ENCODE measurements at regions not wholly inside any gene's neighbourhood (a gene's known extent, or its start where the extent isn't known, plus 50 kb on each side); places are given as distances from the start of the nearest gene placed in this dataset.

GRCh38 chr13:70473907-70474306, 365.7 kb upstream of the KLHL1 start:
- no peak for DNase-seq

- no peak for DNase-seq
These were observed 360.8 kb upstream of the KLHL1 start for GRCh38 chr13:70469077-70469476.

- DNase-seq: no peak
These were observed 349.2 kb upstream of the KLHL1 start for GRCh38 chr13:70457474-70457873.

- DNase-seq: no peak
These were observed 340.6 kb upstream of the KLHL1 start for GRCh38 chr13:70448820-70449219.

GRCh38 chr13:70432276-70432805, 324.1 kb upstream of the KLHL1 start:
- no peak for DNase-seq

- no peak for DNase-seq
These were observed 322.0 kb upstream of the KLHL1 start for GRCh38 chr13:70430256-70430655.

- no peak for DNase-seq
These were observed 316.7 kb upstream of the KLHL1 start for GRCh38 chr13:70424928-70425327.

GRCh38 chr13:70424428-70424827, 316.2 kb upstream of the KLHL1 start:
- DNase-seq: no peak

GRCh38 chr13:70415136-70415535, 306.9 kb upstream of the KLHL1 start:
- no peak for DNase-seq

- no peak for DNase-seq
These were observed 300.6 kb upstream of the KLHL1 start for GRCh38 chr13:70408865-70409264.

GRCh38 chr13:70407486-70407885, 299.2 kb upstream of the KLHL1 start:
- DNase-seq: no peak

- DNase-seq: no peak
These were observed 297.0 kb upstream of the KLHL1 start for GRCh38 chr13:70405266-70405665.

GRCh38 chr13:70394031-70394548, 285.8 kb upstream of the KLHL1 start:
- DNase-seq: no peak

GRCh38 chr13:70391678-70392077, 283.4 kb upstream of the KLHL1 start:
- DNase-seq: peak; percentile 47 to 63

- no peak for DNase-seq
These were observed 282.7 kb upstream of the KLHL1 start for GRCh38 chr13:70390968-70391367.

- no peak for DNase-seq
These were observed 281.8 kb upstream of the KLHL1 start for GRCh38 chr13:70390064-70390463.

GRCh38 chr13:70388935-70389334, 280.7 kb upstream of the KLHL1 start:
- DNase-seq: no peak

- DNase-seq: no peak
These were observed 278.7 kb upstream of the KLHL1 start for GRCh38 chr13:70386919-70387318.

GRCh38 chr13:70385852-70386251, 277.6 kb upstream of the KLHL1 start:
- no peak for DNase-seq

- DNase-seq: no peak
These were observed 275.9 kb upstream of the KLHL1 start for GRCh38 chr13:70384156-70384555.

- no peak for DNase-seq
These were observed 272.6 kb upstream of the KLHL1 start for GRCh38 chr13:70380809-70381208.

GRCh38 chr13:70375718-70376117, 267.5 kb upstream of the KLHL1 start:
- no peak for DNase-seq

GRCh38 chr13:70370924-70371323, 262.7 kb upstream of the KLHL1 start:
- DNase-seq: no peak

- DNase-seq: no peak
These were observed 258.5 kb upstream of the KLHL1 start for GRCh38 chr13:70366720-70367119.

- no peak for DNase-seq
These were observed 255.7 kb upstream of the KLHL1 start for GRCh38 chr13:70363991-70364390.

Measured in NCI-H1930 (cell line).